ENCODE measurements at regions not wholly inside any gene's neighbourhood (a gene's known extent, or its start where the extent isn't known, plus 50 kb on each side); places are given as distances from the start of the nearest gene placed in this dataset.
"Not testable (repeated sequence)": the region's sequence is repeated elsewhere in the genome, so short reads cannot be mapped to it uniquely, and the experiment has no call there.

DNA sequence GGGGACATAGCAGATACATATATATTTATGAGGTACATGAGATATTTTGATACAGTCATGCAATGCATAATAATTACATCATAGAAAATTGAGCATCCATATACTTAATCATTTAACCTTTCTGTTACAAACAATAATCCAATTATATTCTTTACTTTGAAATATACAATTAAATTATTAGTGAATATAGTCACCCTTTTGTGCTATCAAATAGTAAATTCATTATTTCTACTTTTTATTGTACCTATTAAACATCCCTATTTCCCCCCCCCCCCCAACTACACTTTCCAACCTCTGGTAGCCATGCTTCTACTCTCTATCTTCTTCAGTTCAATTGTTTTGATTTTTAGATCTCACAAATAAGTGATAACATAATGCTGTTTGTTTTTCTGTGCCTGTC is 719.1 kb downstream of the ZBBX start:
- DNase-seq, result no peak

DNA sequence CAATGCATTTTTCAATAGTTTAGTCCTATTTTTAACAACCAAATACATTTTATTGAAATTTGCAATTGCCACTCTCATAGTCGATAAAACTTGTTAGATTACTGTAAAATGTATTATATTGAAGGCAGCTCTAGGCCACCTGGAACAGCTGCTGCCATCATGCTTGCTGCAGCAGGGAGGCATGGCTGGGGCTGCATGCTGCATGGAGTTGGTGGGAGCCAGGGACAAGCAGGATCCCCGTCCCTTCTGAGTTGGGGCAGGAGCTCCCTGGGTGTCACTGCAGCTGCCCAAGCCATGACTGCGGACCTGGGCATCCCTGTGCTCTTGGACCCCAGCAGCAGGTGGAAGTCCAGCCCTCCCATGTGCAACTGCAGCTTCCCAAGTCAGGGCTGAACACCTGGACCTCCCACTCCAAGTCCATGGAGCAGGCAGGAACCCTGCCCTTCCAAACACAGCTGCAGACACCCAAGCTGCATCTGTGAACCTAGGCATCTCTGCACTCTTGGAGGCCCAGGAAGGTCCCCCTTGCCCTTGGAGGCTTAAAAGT is 742.0 kb downstream of the ZBBX start:
- DNase-seq, result no peak

GRCh38 chr3:166634091-166634746 is 745.9 kb downstream of the ZBBX start:
- DNase-seq, result no peak

DNA sequence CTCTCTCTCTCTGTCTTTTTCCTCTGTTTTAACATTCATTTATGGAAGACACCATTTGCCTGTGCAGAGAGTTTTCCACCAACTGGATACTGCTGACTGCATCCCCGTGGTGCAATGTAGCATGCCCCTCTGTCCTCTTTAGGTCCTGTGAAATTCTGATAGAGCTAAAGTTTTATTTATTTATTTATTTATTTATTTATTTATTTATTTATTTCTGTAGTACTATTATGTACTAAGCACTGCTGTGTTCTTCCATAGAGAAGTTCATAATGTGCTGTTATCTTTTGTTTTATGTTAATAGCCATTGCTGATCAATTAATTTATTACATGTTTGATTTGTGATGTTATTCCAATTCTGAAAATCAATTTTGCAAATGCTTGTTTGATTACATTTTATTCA is 749.9 kb downstream of the ZBBX start:
- no peak for DNase-seq

- DNase-seq, result no peak
These were observed 766.7 kb downstream of the ZBBX start for GRCh38 chr3:166613365-166613764.

GRCh38 chr3:166612761-166613160 is 767.3 kb downstream of the ZBBX start:
- DNase-seq, result not testable (repeated sequence)

DNA sequence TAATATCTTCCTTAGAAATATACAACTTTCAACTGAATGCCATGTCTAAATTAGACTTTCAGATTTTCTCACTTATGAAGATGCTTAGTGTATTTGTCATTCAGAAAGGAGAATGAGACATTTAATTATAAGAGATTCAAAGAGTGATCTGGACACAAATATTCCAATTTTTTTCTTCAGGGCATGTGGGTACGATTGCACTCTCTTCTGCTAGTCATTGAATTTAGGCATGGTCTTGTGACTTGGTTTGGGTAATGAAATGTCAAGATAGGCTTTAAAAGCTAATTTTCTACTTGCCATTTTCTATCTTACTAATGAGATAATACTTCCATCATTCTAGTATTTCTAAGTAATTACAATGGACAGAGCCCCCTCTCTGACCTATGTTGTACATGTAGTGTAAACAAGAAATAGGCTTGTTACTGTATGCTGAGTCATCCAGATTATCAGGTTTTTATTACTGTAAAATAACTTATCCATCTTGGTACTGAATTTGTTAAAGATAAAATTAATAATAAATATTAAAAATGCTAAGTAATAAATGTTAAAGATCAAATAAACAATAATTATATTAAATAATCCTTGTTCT is 770.8 kb upstream of the BCHE start:
- no peak for DNase-seq

GRCh38 chr3:166606988-166607387 is 769.8 kb upstream of the BCHE start:
- no peak for DNase-seq

DNA sequence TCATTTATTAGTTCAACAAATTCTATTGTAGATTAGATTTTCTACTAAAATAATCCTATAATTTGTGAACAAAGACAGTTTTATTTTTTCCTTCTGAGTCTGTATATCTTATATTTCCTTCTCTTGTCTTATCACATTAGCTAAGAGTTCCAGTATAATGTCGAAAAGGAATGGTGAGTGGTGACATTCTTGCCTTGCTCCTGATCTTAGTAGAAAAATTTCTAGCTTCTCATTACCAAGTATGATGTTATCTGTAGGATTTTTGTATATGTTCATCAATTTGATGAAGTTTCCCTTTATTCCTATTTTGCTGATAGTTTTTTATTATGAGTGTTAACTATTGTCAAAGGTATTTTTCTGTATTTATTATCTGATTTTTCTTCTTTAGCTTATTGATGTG is 756.6 kb upstream of the BCHE start:
- DNase-seq, result no peak

- no peak for DNase-seq
These were observed 745.0 kb upstream of the BCHE start for GRCh38 chr3:166582236-166582635.

DNA sequence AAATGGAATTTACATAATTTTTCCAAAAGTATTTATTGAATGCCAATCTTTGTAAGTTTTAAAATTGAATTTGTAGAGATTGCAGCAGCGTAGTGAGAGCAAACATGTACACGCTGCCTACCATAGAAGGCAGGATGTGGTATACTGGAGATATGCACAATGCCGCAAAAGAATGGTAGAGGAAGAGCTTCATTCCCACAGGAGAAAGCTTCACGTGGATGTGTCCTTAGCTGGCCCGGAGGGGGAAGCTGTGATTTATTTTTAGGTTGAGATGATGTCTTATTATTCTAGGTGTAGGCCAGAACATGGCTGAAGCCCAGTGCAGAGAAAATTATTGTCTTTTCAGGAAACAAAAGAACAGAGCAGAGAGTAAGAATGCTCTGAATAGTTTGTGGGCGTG is 743.3 kb upstream of the BCHE start:
- no peak for DNase-seq

GRCh38 chr3:166575161-166575560 is 737.9 kb upstream of the BCHE start:
- no peak for DNase-seq

- not testable (repeated sequence) for DNase-seq
These were observed 734.5 kb upstream of the BCHE start for GRCh38 chr3:166571686-166572085.

- no peak for DNase-seq
These were observed 732.9 kb upstream of the BCHE start for GRCh38 chr3:166570102-166570501.

- no peak for DNase-seq
These were observed 732.4 kb upstream of the BCHE start for GRCh38 chr3:166569589-166569988.

DNA sequence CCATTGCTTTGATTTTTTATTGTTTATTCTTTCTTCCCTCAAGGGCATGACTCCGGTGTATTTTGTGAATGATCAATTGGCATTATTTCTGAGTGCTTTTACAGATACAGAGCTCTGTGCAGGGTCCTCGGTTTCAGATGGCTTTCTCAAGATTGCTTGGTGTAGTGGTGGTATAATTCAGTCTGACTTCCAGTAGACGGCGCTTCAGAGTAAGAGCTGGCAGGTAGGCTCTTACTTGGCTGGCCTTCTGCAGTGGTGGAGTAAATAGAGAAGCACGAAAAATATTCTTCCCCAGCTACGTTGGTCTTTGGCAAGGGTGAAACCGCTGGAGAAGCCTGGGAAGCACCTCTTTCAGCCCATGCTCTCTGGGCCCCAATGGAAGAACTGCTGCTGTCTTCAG is 723.0 kb upstream of the BCHE start:
- no peak for DNase-seq

DNA sequence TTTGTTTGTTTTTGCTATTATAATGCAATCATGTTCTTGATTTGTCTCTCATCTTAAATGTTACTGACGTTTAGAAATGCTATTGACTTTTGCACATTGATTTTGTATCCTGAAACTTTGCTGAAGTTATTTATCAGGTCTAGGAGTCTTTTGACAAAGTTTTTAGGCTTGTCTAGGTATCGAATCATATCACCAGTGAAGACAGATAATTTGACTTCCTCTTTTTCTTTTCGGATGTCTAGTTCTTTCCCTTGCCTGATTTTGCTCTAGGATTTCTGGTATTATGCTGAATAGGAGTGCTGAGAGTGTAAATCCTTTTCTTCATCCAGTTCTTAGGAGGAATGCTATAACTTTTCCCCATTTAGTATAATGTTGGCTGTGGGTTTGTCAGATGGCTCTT is 719.7 kb upstream of the BCHE start:
- no peak for DNase-seq

GRCh38 chr3:166554023-166554422 is 716.8 kb upstream of the BCHE start:
- DNase-seq, result no peak

GRCh38 chr3:166533740-166534139 is 696.5 kb upstream of the BCHE start:
- no peak for DNase-seq

DNA sequence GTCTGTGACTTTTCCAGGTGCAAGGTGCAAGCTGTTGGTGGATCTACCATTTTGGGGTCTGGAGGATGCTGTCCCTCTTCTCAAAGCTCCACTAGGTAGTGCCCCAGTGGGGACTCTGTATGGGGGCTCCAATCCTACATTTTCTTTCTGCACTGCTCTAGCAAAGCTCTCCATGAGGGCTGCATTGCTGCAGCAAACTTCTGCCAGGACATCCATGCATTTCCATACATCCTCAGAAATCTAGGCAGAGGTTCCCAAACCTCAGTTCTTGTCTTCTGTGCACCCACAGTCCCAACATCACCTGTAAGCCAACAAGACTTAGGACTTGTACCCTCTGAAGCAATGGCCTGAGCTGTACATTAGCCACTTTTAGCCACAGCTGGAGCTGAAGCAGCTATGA is 694.5 kb upstream of the BCHE start:
- DNase-seq, result no peak

DNA sequence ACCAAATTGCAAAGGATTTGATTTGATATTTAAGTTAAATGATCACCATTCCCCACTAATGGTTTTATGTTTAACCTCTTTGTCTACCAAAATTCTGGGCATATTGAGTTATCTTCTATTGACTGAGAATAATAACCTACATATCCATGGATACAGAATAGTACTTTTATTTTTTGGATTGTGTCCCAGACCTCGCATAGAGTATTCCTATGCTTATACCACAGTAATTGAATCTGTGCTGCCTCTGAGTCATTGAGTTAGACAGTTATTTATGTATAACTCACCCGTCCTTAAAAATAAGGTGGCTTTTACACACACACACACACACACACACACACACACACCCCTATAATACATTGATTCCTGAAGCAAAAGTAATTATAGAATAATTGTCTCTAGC is 690.1 kb upstream of the BCHE start:
- no peak for DNase-seq

DNA sequence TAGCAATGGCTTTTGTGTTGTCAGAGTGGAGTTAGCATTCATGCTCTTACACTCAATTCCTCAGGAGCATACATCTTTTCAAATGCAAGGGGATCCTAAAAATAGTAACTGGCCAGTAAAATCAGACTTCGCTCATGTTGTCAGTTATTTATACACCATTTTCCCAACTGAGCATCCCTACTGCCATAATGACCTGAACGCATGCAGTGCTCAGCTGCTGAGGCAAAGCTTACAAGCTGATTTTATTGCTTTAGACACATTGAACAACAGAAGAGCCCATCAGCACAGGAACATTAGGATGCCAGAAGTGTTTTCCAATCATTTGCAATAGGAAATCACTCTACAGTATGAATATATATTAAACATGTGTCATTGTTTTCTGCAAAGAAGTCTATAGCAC is 689.7 kb upstream of the BCHE start:
- no peak for DNase-seq

GRCh38 chr3:166522017-166522416 is 684.8 kb upstream of the BCHE start:
- DNase-seq, result no peak

DNA sequence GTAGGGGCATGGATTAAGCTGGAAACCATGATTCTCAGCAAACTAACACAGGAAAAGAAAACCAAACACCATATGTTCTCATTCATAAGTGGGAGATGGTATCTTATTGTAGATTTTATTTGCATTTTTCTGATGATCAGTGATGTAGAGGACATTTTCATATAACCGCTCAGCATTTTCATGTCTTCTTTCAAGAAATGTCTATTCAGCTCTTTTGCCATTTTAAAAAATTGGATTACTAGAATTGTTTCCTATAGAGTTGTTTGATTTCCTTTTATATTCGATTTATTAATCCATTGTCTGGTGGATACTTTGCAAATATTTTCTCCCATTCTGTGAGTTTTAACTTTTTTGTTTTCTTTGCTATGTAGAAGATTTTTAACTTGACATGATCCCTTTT is 682.2 kb upstream of the BCHE start:
- DNase-seq, result no peak

- no peak for DNase-seq
These were observed 680.8 kb upstream of the BCHE start for GRCh38 chr3:166518040-166518439.
